Dermis blood vessel endothelial cell (primary cell): ENCODE measurements at regions not wholly inside any gene's neighbourhood (a gene's known extent, or its start where the extent isn't known, plus 50 kb on each side); places are given as distances from the start of the nearest gene placed in this dataset.
"Not testable (repeated sequence)": the region's sequence is repeated elsewhere in the genome, so short reads cannot be mapped to it uniquely, and the experiment has no call there.

Experiments used
- DNase-seq: peaks from one replicate; pipeline ENCODE4 v3.0.0; 2010

DNA sequence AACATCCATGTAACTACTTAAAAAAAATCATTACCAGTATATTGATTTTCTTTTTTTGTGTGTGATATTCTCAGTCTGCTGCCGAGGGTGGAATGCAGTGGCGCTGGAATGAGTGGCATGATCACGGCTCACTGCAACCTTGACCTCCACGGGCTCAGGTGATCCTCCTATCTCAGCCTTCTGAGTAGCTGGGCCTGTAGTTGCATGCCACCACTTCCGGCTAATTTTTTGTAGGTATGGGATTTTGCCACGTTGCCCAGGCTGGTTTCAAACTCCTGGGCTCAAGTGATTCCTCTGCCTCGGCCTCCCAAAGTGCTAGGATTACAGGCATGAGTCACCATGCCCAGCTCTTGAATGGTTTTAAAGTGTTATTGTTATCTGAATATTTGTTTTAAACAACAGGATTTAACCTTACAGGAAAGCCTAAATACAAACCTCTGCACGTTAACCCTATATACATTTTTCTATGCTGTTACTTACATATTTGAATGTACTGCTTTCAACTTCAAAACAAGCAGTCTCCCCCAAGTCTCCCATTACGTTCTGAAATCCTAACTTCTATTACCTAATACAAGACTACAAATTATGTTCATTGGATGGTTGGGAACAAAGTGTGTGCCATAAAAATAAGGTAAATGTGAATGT is 61.7 kb downstream of the KPNA2 start:
- DNase-seq: no peak

DNA sequence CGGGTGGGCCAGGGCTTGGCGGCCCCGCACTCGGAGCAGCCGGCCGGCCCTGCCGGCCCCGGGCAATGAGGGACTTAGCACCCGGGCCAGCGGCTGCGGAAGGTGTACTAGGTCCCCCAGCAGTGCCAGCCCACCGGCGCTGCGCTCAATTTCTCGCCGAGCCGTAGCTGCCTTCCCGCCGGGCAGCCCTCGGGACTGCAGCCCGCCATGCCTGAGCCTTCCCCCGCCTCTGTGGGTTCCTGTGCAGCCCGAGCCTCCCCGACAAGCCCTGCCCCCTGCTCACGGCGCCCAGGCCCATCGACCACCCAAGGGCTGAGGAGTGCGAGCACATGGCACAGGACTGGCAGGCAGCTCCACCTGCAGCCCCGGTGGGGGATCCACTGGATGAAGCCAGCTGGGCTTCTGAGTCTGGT is 63.8 kb downstream of the KPNA2 start:
- not testable (repeated sequence) for DNase-seq

DNA sequence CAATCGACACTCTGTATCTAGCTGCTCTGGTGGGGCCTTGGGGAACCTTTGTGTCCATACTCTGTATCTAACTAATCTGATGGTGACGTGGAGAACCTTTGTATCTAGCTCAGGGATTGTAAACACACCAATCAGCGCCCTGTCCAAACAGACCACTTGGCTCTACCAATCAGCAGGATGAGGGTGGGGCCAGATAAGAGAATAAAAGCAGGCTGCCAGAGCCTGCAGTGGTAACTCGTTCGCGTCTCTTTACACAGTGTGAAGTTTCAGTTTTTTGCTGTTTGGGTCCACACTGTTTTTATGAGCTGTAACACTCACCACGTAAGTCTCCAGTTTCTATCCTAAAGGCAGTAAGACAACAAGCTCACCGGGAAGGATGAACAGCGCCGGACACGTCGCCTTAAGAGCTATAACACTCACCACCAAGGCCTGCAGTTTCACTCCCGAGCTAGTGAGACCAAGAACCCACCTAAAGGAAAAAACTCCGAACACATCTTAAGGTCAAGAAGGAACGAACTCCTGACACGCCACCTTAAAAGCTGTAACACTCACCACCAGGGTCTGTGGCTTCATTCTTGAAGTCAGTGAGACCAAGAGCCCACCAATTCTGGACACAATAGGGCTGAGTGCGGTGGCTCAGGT is 64.6 kb downstream of the KPNA2 start:
- no peak for DNase-seq

DNA sequence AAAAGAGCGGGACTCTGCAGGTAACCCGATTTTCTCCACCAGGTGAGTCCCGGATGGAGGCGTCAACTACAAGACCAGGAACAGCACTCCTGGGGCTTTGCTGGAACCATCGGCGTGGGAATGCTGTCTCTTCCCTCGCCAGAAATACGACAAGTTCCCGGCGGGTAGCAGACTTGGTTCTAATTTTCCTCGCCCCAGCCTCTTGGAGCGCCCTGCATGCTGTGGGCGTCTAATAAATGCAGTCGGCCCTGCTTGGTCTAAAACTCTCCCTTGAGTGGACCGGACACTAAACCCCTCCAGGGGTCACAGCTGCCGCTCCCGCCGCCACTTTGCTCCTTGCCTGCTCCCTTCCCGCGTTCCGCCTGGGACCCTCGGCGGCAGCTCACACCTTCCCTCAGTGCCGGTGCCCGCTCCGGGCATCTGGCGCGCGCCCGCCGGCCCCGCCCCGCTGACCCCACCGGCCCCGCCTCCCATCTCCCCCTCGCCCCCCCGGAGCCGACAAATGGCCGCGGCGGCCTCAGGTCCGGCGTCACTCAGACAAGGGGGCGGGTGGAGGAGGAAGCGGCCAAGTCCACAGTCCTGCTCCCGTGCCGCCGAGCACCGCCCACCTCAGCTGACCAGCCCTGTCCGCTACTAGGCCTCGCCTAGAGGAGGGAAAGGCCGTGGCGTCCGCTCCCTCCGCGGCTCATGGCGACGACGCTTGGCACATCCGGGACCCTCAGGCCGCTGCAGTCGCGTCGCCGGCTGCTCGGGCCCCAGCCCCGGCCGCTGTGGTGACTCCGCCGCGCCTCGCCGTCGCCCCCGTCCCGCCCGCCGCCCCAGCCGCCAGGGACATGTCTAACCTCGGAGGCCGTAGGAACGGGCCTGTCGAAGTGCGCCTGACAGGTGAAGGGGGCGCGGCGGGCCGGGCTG is 65.8 kb downstream of the KPNA2 start:
- DNase-seq: peak; percentile 96

DNA sequence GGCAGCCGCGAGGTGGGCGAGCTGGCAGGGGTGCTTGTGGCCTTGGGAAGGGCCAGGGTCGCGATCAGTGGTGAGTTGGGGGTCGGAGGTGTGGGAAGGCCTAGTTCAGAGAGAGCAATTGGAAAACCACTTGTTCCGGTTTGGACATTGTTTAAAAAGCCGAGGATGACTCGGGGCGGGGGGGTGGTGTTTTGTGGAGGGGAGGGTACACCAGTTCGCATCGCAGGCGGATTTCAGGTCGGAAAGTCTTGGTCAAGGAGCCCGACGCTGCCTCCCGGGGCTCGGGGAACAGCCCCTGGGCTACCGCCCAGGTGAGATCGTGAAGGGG is 66.4 kb downstream of the KPNA2 start:
- DNase-seq: no peak

DNA sequence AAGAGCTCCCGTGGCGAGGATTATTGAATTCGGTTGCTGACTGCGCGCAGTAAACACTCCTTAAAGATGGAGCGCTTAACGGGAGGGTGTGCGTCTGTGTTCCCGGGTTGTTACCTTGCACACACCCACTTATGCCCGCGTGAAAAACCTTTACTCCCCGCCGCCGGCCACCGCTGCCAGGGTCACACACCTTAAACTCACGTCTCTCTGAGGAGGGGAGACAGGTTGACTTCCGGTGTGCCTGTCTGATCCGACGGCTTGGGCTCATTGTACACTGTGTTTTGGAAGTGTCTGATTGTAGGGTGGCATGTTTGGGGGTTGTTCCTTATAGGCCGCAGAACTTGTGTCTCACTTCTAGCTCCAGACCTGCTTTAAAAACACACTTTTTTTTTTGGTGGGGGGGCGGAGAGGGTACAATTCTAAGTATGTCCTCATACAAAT is 66.8 kb downstream of the KPNA2 start:
- peak; percentile 22 for DNase-seq

DNA sequence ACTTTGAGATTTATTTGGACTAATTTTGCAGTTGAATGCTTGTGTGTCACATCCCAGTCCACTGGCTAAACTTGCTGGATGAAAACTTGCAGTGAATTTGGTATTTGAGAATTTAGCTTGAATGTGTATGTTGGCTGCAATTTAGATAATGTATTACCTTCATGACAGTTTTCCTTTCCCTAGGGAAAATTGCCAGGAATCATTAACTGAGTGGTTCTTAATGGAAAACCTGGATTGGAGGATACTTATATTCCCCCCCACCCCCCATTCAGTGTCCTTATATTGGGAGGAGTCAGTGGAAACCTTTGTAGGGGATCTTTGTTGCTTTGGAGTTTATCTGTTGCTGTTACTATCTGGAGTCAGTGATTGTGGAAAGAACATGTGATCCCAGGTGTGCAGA is 67.6 kb downstream of the KPNA2 start:
- DNase-seq: peak; percentile 14

DNA sequence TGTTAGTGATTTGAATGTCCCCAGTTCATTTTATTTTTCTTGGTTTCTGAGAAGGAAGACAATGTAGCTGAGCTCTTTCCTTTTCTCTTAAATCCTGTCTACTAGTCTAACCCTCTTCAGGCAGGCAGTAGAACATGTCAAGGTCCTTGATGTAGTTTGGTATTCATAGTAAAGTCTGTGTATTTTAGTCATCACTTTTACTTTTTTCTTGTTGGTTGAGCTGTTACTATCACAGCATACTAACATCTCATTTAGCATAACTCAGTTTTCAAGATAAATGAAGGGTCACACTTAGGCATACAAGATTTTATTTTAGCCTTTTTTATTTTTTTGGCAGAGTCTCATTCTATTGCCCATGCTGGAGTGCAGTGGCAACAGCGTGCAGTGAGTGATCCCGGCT is 70.5 kb downstream of the KPNA2 start:
- no peak for DNase-seq

DNA sequence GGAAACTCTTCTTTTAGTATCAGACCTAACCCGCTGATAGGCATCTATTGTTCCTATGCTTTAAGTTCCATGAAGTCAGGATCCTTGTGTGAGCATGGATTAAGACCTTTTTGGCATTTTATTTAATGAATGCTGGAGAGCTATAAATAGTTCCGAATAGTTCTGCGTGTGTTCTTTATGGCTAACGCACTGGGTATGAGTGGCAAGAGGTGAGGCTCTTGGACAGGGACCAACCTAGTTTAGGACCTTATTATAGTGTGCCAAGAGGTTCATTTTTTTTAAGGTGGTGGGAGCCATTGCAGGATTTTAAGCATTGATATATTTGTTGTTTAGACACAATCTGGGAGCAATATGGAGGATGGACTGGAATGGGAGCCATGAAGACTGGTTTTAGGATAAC is 71.8 kb downstream of the KPNA2 start:
- no peak for DNase-seq

DNA sequence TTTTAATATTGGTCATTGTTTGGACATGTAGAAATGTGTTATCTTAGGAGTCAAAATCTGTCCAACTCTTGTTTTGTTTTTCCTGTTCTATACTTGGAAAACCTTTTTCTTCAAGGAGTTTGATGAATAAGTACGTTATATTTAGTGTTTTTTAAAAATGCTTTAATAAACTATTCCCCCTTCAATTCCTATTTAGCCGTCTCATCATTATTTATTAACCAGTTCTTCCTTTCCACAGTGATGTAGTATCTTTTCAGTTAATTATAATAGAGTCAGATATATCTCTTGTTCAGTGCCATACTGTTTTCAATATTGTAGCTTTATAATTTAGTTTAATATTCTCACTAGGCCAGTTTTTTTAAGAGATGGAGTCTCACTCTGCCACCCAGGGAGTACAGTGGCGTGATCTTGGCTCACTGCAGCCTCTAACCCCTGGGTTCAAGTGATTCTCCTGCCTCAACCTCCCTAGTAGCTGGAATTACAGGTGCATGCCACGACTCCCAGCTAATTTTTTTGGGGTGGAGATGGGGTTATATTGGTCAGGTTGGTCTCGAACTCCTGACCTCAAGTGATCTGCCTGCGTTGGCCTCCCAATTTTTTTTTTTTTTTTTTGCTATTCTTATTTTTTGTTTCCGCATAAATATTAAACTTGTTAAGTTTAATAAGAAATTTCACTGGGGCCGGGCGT is 72.9 kb downstream of the KPNA2 start:
- no peak for DNase-seq

DNA sequence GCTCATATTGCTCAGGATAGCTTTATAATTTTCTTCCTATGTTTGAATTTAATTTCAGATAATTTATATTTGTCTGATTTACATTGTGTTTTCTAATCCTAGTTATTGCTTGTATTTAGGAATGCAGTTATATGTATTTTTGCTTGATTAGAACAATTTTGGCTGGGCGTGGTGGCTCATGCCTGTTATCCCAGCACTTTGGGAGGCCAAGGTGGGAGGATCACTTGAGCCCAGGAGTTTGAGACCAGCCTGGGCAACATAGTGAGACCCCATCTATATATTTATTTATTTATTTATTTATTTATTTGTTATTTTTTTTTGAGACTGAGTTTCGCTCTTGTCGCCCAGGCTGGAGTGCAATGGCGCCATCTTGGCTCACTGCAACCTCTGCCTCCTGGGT is 73.9 kb downstream of the KPNA2 start:
- not testable (repeated sequence) for DNase-seq

DNA sequence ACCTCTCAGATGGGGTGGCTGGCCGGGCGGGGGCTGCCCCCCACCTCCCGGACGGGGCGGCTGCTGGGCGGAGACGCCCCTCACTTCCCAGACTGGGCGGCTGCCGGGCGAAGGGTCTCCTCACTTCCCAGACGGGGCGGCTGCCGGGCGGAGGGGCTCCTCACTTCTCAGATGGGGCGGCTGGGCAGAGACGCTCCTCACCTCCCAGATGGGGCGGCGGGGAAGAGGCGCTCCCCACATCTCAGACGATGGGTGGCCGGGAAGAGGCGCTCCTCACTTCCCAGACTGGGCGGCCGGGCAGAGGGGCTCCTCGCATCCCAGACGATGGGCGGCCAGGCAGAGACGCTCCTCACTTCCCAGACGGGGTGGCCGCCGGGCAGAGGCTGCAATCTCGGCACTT is 80.7 kb downstream of the KPNA2 start:
- not testable (repeated sequence) for DNase-seq

DNA sequence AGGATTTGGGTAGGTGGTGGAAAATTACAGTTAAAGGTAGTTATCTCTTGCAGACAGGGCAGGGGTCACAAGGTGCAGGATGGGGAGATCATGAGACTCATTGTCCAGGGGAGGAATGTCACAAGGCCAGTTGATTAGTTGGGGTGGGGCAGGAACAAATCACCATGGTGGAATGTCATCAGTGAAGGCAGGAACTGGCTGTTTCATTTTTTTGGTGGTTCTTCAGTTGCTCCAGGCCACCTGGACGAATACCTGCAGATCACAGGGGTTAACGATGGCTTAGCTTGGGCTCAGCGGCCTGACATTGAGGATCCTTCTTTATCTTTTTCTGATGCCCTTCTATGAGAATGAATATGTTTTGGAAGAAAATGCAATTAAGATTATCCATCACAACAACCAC is 87.1 kb downstream of the KPNA2 start:
- no peak for DNase-seq

DNA sequence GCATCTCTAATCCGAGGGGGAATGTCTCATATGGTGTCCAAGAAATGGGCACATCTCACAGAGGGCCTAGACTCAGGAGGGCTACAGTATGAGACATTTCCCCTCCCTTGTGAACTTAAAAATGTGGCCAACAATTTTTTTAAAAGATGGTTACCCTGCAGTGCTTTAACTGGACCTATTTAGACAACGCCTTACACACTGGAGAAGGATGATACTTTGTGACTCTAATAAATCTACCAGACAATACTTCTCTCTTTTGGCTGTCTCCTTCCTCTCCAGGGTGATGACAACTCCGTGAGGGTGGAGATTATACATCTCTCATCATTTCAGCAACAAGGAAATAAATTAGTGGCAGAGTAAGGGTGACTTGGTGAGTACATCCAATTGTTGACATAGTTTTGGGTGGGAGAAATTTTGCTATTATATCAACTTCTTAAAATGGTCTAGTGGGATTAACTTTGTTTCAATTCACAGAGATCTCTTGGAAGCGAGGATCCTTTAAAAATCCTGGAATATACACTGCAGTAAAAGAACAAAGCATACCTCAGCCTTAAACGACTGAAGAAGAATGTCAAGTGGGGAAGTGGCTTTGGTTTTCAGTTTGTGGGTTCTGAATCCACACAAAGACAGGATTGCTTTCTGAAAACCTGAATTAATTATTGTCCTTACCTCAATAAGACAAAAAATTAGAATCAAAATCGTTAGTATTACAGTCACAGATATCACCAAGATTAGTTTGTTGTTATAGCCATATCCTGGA is 89.8 kb downstream of the KPNA2 start:
- no peak for DNase-seq

DNA sequence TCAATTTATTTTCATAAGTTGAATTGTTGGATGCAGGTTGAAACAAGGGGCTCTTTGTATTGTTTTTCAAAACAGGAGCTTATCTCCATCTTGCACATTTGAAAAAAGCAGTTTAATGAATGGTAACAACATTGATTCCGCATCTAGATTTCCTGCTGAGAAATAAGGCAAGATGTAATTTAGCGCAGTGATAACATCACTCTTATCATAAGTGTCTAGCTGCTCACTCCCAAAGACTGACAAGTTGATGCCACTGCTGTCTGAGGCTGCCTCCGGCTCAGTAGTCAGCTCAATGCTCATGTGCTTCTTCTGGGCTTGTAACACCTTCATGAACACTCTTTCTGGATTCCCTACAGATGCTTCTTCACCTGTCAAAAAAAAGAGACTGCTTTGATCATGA is 92.4 kb downstream of the KPNA2 start:
- no peak for DNase-seq

DNA sequence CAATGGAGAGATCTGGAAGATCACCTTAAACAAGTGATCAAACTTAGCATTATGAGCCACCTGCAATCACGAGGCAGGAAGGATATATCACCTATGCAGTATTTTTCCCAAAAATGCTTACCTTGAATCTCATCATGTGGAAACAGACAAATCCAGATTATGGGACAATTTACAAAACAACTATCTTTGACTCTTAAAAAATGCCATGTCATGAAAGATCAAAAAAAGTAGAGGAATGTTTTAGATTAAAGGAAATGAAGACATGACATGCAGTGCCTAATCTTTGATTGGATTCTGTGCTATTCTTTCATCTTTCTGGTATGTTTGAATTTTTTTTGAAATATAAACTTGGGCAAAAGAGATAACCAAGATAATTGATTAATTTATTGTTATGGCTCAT is 95.9 kb downstream of the KPNA2 start:
- no peak for DNase-seq

DNA sequence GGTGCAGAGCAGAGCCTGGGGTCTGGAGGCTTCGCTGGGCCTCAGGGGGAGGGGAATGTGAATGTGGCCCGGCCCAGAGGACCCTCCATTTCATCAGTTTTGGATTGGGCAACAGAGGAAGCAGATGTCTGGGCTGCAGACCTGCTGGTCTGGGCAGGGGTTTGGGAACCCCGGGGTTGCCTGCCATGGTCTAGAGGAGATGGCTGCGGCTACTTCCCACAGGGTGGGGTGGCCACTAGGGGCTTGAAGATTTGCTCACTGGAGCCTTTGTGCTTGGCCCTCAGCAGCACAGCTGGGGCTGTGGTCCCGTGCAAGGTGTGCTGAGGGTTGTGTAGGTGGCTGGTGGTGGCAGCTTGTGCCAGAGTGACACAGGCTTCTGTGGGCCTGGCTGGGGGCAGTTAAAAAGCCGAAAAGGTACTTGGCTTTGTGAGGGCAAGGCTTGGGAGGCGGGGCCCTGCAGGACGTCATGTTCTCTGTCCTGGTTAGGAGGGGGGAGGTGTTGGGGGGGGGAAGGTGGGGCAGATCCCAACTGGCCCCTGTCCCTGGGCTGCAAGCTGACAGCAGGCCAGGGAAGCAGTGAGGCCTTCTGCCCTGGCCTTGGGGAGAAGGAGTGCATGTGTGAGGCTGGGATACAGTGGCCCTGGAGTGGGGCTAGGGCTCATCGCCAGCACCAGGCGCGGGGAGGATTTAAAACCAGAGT is 98.0 kb downstream of the KPNA2 start:
- DNase-seq: no peak

DNA sequence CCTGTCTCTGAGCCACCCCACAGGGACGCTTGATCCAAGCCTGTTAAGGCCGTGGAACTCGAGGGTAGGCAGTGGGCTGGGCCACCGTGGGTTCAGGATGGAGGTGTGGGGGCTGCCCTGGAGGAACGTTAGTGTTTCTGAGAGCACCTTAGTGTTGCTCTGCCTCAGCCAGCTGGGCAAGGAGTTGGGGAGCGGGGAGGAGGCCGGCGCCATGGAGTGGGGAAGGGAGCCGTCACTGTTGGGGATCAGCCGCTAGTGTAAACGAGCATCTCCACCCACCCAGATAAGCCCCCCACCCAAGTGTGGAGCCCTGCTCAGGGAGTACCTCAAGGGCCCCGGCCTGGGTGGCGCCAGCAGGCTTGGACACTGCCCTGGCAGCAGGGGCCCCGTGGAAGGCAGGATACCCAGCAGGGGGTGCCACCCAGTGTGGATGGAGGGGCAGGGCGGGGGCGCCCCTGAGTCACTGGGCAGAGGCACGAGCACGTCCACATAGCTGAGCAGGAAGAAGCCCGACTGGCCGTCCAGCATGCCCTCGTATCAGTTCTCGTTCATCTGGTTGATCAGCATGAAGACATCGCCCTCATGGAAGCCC is 98.6 kb downstream of the KPNA2 start:
- no peak for DNase-seq

DNA sequence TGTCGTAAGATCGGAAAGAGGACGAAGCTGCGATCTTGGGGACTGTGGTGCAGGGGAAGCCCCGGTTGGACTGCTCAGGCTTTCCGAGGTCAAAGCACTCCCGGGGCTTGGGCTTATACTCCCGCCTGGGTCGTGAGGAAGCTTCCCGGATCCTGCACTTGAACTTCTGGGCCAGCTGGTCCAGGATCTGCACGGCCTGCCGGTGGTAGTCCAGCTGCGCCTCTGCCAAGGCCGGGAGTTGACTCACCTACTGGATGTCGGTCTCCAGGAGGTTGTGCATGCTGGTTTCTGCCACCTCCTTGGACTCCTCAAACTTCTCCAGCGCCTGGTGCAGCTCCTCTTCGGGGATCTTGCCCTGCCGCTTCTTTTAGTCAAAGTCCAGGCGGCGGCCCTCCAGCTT is 99.2 kb downstream of the KPNA2 start:
- no peak for DNase-seq

DNA sequence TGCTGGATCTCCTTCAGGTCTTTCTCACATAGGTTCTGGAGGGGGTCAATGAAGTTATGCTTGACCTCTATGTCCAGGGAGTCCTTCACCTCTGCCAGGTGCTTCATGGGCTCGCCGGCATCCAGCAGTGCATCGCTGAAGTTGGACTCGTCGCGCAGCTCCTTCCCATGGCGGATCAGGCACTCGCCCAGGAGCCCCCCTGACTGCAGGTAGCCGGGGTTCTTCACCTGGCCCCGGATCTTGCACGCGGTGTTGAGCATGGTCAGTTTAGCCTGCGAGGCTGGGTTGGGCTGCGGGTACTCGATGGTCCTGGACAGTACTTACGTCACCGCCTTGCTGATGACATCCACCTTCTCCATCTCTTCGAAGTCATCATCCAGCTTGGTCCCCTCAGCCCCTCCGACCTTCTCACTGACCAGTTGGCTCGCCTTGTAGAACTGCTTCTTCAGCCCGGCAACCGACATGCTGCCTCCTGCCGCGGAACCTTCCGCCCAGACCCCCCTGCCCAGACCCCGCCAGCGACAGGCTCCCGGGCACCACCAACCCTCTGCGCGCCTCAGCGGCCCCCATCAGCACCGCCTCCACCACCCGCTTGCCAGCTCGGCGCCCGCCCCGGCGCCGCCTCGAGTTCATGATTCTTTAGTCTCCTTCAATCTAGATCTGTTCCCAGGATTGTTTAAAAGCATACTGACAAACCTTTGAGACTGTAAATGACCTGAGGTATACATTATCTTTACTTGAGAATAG is 99.8 kb downstream of the KPNA2 start:
- no peak for DNase-seq

DNA sequence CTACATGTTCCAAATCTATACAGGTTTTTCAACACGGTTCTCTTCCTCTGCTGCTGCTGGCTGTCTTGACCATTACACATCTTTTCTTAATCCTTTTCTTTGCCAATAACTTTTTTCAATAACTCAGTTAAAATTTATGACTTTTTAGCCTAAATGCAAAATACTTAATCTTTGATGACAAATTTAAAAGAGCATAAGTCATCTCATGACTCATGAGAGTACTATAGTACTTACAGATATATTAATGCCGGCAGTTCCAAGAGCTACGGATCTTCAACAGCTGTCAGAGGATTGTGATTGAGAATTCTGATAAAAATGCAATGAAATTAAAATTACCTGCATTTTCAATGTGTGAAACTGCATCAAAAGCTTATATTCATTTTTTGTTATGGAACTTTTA is 105.5 kb downstream of the KPNA2 start:
- DNase-seq: no peak
